Left renal pelvis (tissue), 4 donors: ENCODE measurements at regions not wholly inside any gene's neighbourhood (a gene's known extent, or its start where the extent isn't known, plus 50 kb on each side); places are given as distances from the start of the nearest gene placed in this dataset.
"Not testable (repeated sequence)": the region's sequence is repeated elsewhere in the genome, so short reads cannot be mapped to it uniquely, and the experiment has no call there.

Experiments
- DNase-seq, 4 donors: peaks; one replicate each; pipeline ENCODE4 v3.0.0-alpha.2; 2013; ENCODE audit warnings: low read depth in 4 of 4, low spot score in 3 of 4

DNA sequence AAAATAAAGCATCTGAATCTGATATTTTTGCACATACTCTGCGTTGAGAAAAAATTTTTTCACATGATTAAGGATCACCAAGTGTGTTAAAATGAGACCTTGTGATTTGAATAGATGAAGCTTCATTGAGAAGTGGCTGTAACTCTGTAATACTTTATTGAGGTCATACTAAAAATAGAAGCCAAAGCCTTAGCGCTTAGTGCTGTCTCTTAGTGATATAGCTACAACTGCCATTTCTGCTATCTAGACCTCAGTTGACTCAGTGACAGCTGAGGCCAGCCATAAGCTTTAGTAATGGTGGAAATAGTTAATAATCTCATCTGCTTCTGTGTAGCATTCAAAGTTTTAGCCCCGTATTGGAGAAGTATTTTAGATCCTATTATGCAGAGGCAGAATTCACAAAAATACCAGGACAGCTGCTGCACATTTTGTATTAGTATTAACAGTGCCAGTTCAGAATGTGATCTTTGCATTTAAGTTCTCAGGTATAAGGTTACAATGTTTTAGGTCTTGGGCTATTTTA lies 107.4 kb upstream of the SGCD start:
- DNase-seq = no peak

DNA sequence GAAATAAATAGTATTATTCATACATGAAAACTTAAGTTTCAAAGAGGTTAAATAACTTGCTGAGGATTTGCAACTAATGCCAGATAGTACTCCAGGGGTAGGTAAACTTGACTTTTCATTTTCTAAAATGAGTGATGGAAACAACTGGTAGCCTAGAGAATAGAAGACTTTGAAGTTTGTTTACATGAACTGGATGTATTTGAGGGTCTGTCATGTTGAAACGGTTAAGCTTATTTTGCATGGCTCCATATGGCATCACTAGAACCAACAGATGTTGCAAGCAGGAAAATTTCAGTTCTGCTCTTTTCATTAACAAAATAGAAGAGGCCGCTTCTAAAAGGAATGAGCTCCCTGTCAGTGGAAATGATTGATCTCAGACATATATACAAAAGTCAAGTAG lies 105.1 kb upstream of the SGCD start:
- no peak for DNase-seq

DNA sequence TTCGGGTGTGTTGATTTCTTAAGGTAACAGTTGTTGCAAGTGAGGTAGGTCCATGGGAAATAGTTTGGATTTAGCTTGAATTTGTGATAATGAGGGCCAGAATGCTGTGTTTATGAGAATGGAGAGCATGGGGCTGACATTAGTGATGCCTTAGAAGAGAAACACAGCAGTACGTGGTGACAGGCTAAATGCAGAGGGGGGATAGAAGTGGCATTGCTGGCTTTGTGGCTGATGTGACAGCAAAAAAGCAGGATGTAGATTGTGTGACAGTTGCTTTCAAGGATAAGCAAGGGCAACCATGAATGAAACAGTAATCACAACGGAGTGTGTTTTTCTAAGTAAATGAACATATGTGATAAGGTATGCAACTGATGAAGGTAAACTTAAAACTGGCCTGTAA lies 103.4 kb upstream of the SGCD start:
- no peak for DNase-seq

DNA sequence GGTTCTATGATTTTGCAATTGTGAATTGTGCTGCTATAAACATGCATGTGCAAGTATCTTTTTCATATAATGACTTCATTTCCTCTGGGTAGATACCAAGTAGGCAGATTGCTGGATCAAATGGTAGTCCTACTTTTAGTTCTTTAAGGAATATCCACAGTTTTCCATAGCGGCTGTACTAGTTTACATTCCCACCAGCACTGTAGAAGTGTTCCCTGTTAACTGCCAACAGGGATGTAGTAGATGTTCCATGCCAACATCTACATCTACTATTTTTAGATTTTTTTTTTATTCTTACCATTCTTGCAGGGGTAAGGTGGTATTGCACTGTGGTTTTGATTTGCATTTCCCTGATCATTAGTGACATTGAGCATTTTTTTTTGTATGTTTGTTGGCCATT lies 100.5 kb upstream of the SGCD start:
- DNase-seq = not testable (repeated sequence)

DNA sequence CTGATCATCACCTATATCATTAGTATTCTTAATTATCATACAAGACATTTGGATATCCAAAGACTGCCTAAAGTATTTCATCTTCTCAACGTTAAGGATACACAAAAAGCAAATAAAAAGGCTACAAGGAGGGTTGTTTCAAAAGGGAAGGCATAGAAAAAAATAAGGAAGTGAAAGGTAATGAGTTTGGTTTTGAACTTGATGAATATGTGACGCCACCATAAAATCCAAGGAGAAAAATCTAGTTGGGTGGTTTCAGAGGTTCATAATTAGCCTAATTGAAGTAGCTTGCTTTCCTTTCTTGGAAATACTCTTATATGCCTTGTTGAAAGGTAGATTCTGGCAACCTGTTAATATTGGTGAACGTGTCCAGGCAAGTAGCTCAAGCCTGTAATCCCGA lies 96.1 kb upstream of the SGCD start:
- no peak for DNase-seq

DNA sequence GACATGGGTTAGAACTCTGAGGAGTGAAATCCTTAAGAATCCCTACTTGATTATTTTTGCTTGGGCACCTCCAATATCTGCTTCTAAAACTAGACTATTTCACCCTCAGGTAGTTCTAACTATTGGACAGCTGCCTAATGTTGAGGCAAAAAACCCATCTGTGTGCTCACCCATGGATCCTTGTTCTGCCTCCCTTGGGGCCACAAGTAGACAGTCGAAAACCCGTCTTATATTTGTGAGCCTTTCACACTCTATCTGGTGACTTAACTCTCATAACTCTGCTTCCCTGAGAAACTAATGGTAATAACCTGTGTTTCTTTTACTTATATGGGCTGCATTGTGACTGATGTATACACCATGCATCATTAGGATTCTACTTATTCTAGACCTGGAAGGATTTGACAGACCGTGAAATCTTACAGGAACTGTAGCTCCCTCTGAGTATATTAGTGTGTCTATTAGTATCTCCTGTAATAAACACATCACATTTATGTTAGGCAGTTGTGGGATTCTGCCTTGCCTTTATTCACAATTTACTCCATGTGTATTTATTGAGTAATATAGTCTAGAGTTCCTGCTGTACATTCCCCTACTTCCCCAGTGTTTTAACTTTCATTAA lies 94.6 kb upstream of the SGCD start:
- DNase-seq = no peak

DNA sequence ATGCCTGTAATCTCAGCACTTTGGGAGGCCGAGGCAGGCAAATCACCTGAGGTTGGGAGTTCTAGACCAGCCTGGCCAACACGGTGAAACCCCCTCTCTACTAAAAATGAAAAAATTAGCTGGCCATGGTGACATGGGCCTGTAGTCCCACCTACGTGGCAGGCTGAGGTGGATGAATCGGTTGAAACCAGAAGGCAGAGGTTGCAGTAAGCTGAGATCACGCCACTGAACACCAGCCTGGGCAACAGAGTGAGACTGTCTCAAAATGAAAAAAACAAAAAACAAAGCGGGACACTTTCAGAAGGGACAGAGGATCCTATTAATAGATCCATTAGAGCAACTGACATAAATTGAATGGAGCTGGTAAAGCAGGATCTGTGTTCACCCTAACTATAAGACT lies 89.6 kb upstream of the SGCD start:
- no peak for DNase-seq

DNA sequence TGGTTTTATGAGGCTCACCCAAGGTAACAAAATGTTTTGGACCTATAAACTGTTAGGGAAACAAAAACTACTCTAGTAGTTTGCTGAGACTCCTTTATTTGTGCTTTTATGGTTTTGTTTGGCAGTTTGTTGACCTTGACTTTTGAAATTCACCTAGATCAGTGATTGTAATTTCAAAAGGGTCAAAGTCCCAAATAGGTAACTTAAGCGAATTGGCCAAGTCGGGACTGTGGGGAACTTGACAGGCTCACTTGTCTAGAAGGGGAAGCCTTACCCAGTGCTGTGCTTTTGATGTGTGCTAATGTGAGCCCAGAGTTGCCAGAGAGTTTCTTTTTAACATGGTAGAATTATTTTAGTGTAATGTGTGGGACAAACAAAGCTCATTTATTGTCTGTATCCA lies 87.2 kb upstream of the SGCD start:
- DNase-seq = no peak

DNA sequence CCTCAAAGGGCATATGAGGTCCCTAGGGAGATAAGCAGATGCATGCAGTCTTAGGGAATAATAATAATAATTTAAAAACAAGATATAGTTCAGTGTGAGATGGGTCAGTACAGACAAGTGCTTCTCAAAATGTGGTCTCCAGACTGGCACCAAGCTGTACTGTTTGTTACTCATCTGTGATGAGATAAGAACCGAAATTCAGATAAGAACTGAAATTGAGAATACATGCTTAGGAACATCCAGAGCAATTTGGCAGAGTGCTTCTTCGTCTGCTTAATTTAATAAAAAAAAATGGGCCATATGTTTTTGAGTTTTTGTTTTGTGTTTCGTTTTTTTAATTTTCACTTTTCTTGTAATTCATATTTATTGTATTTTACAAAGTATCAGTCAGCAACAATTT lies 86.5 kb upstream of the SGCD start:
- DNase-seq = no peak

DNA sequence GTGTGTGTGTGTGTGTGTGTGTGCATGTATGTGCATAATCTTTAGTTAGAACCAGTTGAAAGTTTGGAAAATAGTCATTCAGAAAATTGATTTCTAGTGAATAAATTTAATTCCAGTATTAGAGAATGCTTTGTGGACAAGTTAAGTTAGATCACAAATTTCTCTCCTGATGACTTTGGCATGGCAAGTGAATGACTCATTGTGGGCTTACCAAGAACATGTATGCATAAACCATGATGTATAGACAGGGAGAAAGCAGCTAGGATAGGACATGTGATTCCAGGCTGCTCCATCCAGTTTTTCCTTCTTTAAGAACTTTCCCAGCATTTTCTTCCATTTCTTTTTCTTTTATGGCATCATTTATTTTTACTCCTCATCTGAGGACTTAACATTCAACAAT lies 85.7 kb upstream of the SGCD start:
- no peak for DNase-seq

DNA sequence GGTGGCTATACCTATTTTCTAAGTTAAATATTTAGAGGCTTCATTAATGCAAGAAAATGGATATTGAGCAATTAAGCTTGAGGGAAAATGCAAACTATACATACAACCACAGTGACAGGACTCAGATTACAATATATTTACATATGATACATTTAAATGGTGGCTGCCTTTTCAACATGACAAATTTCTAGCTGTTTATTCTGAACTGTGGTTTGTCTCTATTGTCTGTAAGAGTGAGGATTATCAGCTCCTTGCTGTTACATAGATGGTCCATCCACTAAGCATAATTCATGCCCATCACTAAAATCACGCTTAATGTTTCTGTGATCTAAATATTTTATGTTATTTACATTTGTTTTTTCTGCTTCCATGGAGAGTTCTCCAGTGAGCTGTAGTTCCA lies 81.1 kb upstream of the SGCD start:
- no peak for DNase-seq

DNA sequence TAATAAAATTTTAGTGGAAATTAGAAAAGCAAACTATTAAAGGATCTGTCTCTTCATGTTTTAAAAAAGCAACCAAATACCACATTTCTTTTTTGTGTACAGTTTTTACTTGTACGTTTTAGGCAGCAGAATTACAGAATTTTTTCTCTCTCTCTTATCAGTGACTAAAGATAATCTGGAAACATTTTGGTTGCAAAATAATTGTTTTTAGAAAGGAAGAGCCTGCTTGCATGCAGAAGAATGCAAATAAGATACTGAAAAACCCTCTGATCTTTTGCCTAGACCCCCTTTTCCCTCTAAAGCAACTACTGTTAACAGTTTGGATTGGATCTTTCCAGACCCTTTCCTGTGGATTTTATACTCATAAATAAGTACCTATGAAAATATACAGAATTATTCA lies 75.9 kb upstream of the SGCD start:
- DNase-seq = no peak

DNA sequence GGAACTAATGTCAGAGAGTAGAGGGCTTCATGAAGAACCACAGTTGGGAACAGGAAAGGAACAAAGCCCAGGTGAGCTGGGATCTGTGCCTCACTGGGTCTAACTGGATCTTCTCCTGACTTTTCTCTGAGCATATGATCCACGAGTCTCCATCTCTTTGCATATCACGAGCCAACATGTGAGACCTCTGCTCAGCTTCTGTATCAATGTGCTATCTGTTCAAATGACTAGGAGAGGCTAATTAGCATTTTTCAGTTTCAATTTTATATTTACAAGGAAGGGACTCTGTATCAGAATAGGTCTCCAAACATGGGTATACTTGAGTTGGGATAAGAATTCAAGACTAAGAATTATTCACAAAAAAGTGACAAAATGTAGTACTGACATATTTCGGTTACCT lies 73.8 kb upstream of the SGCD start:
- DNase-seq = no peak

DNA sequence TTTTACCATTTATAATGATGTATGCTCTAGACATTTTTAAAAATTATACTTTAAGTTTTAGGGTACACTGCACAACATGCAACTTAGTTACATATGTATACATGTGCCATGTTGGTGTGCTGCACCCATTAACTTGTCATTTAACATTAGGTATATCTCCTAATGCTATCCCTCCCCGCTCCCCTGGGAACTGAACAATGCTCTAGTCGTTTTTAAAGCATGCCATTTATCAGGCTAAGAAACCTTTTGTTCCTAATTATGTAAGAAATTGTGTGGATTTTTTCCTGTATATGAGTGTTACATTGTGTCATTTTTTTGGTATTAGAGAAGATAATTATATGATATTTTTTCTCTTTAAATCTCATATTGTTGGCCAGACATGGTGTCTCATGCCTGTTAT lies 72.8 kb upstream of the SGCD start:
- no peak for DNase-seq

DNA sequence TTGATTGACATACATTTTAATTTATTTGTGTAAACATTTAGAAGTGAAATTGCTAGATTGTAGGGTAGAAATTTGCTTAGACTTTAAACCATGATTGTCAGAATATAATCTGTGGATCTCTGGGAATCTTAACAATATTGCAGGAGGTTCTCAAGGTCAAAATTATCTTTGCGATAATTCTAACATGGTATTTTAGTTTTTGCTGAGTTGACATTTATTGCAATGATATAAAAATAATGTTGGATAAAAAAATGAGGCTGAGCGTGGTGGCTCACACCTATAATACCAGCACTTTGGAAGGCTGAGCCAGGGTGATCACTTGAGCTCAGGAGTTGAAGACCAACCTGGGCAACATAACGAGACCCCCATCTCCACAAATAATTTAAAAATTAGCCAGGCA lies 70.3 kb upstream of the SGCD start:
- DNase-seq = no peak

DNA sequence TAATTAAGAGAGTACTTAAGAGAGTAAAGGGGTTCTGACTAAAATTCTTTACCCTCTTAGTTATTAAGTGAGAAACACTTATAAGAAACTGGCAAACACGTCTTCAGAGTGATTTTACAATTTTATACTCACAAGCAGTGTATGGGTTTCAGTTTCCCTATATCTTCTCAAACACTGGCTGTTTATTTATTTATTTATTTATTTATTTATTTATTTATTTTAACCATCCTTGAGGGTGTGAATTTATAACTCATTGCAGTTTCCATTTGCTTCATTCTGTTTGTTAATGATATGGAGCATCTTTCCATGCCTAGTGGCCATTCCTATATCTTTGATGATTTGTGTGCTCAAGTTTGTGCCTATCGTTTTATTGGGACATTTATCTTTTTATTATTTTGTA lies 68.0 kb upstream of the SGCD start:
- DNase-seq = no peak

DNA sequence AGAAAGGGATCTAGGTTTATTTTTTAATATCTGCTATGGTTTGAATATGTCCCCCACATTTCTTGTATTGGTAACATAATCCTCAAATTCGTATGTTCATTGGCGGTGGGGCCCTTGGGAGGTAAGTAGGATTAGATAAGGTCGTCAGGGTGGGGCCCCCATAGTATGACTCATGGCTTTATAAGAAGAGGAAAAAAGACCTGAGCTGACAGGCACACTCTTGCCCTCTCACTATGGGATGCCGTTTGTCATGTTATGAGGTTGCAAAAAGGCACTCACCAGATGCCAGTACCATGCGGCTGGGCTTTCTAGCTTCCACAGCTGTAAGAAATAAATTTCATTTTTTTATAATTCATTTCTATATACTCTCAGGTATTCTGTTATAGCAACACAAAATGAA lies 67.3 kb upstream of the SGCD start:
- DNase-seq = no peak

DNA sequence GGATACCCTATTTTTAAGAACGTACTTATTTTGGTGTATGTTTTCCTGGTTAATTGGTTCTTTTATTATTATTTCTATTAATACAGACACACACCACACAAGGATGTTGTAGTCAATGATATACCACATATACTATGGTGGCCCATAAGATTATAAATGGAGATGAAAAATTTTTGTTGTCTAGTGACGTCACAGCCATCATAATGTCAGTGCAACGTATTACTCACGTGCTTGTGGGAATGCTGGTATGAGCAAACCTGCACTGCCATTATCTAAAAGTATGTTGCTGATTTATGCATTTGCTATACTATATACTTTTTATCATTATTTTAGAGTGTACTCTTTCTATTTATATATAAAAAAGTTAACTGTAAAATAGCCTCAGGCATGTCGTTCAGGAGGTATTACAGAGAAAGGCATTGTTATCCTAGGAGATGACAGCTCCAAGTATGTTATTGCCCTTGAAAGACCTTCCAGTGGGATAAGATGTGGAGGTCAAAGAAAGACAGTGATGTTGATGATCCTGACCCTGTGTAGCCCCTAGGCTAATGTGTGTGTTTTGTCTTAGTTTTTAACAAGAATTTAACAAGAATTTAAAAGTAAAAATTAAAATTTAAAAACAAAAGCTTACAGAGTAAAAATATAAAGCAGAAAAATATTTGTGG lies 65.6 kb upstream of the SGCD start:
- no peak for DNase-seq

DNA sequence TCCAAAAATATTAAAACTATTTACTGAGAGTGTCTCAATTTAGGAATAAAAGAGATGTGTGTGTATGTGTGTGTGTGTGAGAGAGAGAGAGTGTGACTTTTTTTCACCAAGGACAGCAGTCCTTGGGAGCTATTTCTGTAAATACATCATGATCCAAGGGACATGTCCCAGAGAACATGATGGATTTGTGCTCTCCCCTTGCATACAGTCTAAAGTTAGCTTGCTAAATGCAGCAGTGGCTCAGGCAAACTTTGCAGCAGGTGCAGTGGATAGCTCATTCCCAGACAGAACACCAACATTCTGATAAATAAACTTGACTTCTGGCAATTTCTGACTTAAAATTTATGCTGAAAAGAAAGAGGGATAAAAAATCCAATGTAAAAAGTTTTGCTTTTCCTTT lies 55.4 kb upstream of the SGCD start:
- no peak for DNase-seq

DNA sequence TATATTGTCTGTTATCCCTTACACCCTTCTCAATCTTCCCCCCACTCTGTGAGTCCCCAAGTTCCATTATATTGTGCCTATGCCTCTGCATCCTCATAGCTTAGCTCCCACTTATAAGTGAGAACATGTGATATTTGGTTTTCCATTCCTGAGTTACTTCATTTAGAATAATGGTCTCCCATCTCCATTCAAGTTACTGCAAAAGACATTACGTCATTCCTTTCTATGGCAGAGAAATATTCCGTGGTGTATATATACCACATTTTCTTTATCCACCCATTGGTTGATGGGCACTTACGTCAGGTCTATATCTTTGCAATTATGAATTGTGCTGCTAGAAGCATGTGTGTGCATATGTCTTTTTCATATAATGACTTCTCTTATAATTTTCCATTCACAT lies 54.8 kb upstream of the SGCD start:
- DNase-seq = no peak

DNA sequence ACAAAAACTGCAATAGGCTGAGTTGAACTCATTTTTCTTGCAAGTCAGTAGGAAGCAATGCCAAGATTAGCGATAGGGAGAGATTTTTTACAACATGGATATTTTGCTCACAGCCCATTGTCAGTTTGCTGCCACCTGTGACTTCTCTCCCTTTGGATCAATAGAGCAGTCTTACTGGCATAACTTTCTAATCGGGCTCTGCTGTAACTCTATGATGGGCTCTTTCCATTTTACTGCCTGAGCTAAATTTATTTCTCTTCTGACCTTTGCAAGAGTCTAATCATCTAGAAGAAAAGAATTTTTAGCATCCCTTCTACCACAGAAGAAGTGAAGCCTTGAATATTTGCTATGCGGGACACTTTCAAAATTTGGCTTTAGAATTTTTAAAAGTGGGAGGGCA lies 53.6 kb upstream of the SGCD start:
- no peak for DNase-seq

DNA sequence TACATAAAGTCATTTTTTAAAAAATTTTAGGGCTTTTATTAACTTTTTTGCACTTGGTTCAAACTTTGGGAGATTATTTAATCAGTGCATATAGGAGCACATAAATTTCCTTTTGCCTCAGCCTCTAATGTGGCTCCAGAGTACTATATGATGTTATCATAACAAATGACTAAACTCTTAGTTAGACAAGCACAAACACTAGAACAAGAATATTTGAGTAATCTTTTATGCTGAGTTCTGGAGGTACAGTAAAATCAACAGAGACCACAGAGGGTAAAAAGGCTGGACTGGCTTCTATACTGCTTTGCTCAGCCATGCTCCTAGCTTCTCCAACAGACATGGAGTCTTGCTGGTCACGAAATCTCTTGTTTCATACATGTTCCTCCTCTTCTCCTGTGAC lies 52.5 kb upstream of the SGCD start:
- DNase-seq = no peak
